Sigmoid colon (tissue), 6 donors: ENCODE measurements at regions not wholly inside any gene's neighbourhood (a gene's known extent, or its start where the extent isn't known, plus 50 kb on each side); places are given as distances from the start of the nearest gene placed in this dataset.

Source experiments
- DNase-seq: peaks from one replicate; pipeline ENCODE4 v3.0.0-alpha.2; 2019
- H3K27ac ChIP-seq, 4 donors: fragments of 200-600 bp; sonication (generic); one replicate each; pipeline ENCODE4 v1.5.1; 2016 to 2019; ENCODE audit warnings: mild to moderate bottlenecking in 1 of 4
- H3K27me3 ChIP-seq, 3 donors: fragments of 200-600 bp; sonication (generic); one replicate each; pipeline ENCODE4 v1.5.1; 2019; ENCODE audit warnings: mild to moderate bottlenecking in 1 of 3
- H3K36me3 ChIP-seq, 4 donors: fragments of 200-600 bp; sonication (generic); one replicate each; pipeline ENCODE4 v1.5.1; 2016 to 2019
- H3K4me1 ChIP-seq, 4 donors: fragments of 200-600 bp; sonication (generic); one replicate each; pipeline ENCODE4 v1.5.1; 2017 to 2019
- H3K4me3 ChIP-seq, 4 donors: fragments of 200-600 bp; sonication (generic); one replicate each; pipeline ENCODE4 v1.5.1; 2017 to 2019; ENCODE audit warnings: mild to moderate bottlenecking in 2 of 4, moderate library complexity in 1 of 4
- H3K9me3 ChIP-seq, 4 donors: fragments of 200-600 bp in 3 of 4; sonication (generic) in 3 of 4; one replicate each; pipeline versions ENCODE4 v1.5.1 to v1.6.1; 2013 to 2019
- CTCF ChIP-seq, 4 experiments: fragments of 450-650 bp in 3 of 4; fragments of 200-600 bp in 1 of 4; IDR thresholded peaks; one replicate each; pipeline ENCODE4 v1.5.1; 2016 to 2019; ENCODE audit warnings: antibody characterized with exemption in 4 of 4, mild to moderate bottlenecking in 3 of 4, moderate library complexity in 2 of 4
- EP300 ChIP-seq, 4 donors: sonication (generic); formaldehyde crosslinking; IDR thresholded peaks; one replicate each; pipeline ENCODE4 v1.6.1; 2017; ENCODE audit warnings: antibody characterized with exemption in 4 of 4
- POLR2A ChIP-seq, 2 donors: fragments of 450-650 bp; IDR thresholded peaks; one replicate each; pipeline ENCODE4 v1.6.1; 2016; ENCODE audit warnings: antibody characterized with exemption in 2 of 2, mild to moderate bottlenecking in 2 of 2, moderate library complexity in 2 of 2
- POLR2AphosphoS5 ChIP-seq, 4 donors: sonication (generic); formaldehyde crosslinking; IDR thresholded peaks; one replicate each; pipeline ENCODE4 v1.6.1; 2017; ENCODE audit warnings: antibody characterized with exemption in 4 of 4
- WGBS, 2 donors: extraction: QIAGEN DNeasy Blood & Tissue Kit; methylation state at CpG; one replicate each; pipeline ENCODE4 v1.1.7; 2013; 5-methylcytosine and 5-hydroxymethylcytosine counted together
- intact Hi-C: fragments of 100-400 bp; cut with DNase I; formaldehyde crosslinking; loops from one replicate; pipeline ENCODE4 v1.15.1; 2023
- donor health status: healthy with polysubstance abuse.
- donor health status: healthy.

- WGBS, 2 donors = 80 to 87% methylated on average over 2 of the region's 2 CpGs
- Histone ChIP-seq H3K27ac (no peak overlapping the region), H3K4me3 (no peak overlapping the region), H3K36me3 (no peaks in the 10 kb centered on the region), H3K4me1 (no peaks in the 10 kb centered on the region), H3K9me3 (no peaks in the 10 kb centered on the region), H3K27me3 (no peaks in the 10 kb centered on the region)
- DNase-seq = no peak
- intact Hi-C loops = no loop called here
- no peak for TF ChIP-seq EP300 (IDR thresholded peaks at IDR 0.05)
- TF ChIP-seq CTCF (IDR thresholded peaks at IDR 0.05) = no peak
- no peak for TF ChIP-seq POLR2A (IDR thresholded peaks at IDR 0.05)
- no peak for TF ChIP-seq POLR2AphosphoS5 (IDR thresholded peaks at IDR 0.05)
Measured at GRCh38 chr9:111152614-111153406, 114.5 kb upstream of the LPAR1 start.

- no peaks in the 10 kb centered on the region for H3K36me3 ChIP-seq
- no peaks in the 10 kb centered on the region for H3K9me3 ChIP-seq
- intact Hi-C loops = no loop called here
- no peak overlapping the region for H3K27ac ChIP-seq
- 52 to 68% methylated on average over 1 of the region's 1 CpG for WGBS, 2 donors
- TF ChIP-seq POLR2AphosphoS5 (IDR thresholded peaks at IDR 0.05) = no peak
- no peak for TF ChIP-seq CTCF (IDR thresholded peaks at IDR 0.05)
- TF ChIP-seq POLR2A (IDR thresholded peaks at IDR 0.05) = no peak
- no peak for TF ChIP-seq EP300 (IDR thresholded peaks at IDR 0.05)
- H3K27me3 ChIP-seq = no peaks in the 10 kb centered on the region
- DNase-seq = no peak
- no peak overlapping the region for H3K4me3 ChIP-seq
- no peaks in the 10 kb centered on the region for H3K4me1 ChIP-seq
Measured at GRCh38 chr9:111151537-111151936, 113.3 kb upstream of the LPAR1 start.

- 96 to 98% methylated on average over 2 of the region's 2 CpGs for WGBS, 2 donors
- Histone ChIP-seq H3K9me3 (no peaks in the 10 kb centered on the region), H3K4me1 (no peaks in the 10 kb centered on the region), H3K27ac (no peak overlapping the region), H3K27me3 (no peaks in the 10 kb centered on the region), H3K36me3 (no peaks in the 10 kb centered on the region), H3K4me3 (no peak overlapping the region)
- no peak for TF ChIP-seq POLR2AphosphoS5 (IDR thresholded peaks at IDR 0.05)
- TF ChIP-seq CTCF (IDR thresholded peaks at IDR 0.05) = no peak
- no peak for TF ChIP-seq POLR2A (IDR thresholded peaks at IDR 0.05)
- TF ChIP-seq EP300 (IDR thresholded peaks at IDR 0.05) = no peak
- intact Hi-C loops = no loop called here
- DNase-seq = no peak
Measured at GRCh38 chr9:111150181-111150580, 111.9 kb upstream of the LPAR1 start.

GRCh38 chr9:111149018-111149759 lies 110.9 kb upstream of the LPAR1 start:
- Histone ChIP-seq H3K27ac (peak overlapping the region in 1 of 4 donors; percentile 41), H3K4me1 (no peaks in the 10 kb centered on the region), H3K27me3 (no peaks in the 10 kb centered on the region), H3K36me3 (no peaks in the 10 kb centered on the region), H3K4me3 (no peak overlapping the region), H3K9me3 (no peaks in the 10 kb centered on the region)
- TF ChIP-seq POLR2A (IDR thresholded peaks at IDR 0.05) (no peak), EP300 (IDR thresholded peaks at IDR 0.05) (no peak), CTCF (IDR thresholded peaks at IDR 0.05) (no peak), POLR2AphosphoS5 (IDR thresholded peaks at IDR 0.05) (no peak)
- intact Hi-C loops = no loop called here
- no peak for DNase-seq
- 81 to 86% methylated on average over 5 of the region's 5 CpGs for WGBS, 2 donors
